Skeletal muscle cell (primary cell): ENCODE measurements at regions not wholly inside any gene's neighbourhood (a gene's known extent, or its start where the extent isn't known, plus 50 kb on each side); places are given as distances from the start of the nearest gene placed in this dataset.

ENCODE experiments used
- DNase-seq: peaks from one replicate; pipeline ENCODE4 v3.0.0-alpha.2; 2010; ENCODE audit warnings: low read depth
- H3K4me3 ChIP-seq: 2 replicates; pipeline ENCODE4 v1.5.1; 2011; ENCODE audit warnings: low read depth, mild to moderate bottlenecking, control low read depth, low read length, moderate library complexity

GRCh38 chr12:27907766-27908165 lies 64.8 kb downstream of the PTHLH start:
- DNase-seq, result no peak
- no peak overlapping the region for H3K4me3 ChIP-seq

DNA sequence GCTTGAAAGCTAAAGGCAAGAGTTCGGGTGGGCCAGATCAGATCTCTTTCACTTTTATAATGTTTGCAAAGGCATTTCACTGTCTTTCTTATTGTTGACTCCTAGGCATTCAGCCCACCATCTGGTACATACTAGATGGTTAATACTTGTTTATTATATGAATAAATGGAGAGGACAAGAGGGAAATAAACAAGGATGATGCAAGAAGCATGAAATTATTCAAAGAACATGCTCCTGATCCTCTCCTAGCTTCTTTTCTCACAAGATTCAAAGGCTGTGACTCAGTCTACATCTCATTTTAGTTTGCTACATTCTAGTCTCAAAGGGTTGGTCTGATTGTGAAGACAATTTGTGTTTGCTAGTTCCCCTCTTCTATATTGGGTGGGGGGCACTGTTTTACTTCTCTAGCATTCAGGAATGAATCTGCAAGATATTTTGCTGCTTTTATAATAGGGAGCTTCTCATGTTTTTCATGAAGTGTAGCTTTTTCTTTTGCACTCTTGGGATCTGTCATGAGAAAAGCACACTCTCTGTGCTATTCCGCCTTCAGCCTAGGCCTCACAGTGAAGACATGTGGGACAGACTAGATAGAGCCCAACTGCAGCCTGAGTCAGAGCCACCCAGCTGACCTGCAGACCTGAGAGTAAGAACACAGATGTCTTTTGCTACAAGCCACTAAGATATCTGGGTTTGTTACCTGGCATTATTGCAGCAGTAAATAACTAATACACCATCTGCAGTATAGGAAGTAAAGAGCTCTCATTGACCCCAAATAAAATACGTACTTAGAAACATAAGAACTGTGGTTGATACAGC lies 65.7 kb downstream of the PTHLH start:
- H3K4me3 ChIP-seq, result no peak overlapping the region
- DNase-seq, result no peak

- no peak overlapping the region for H3K4me3 ChIP-seq
Observed at GRCh38 chr12:27906127-27906500, 66.4 kb downstream of the PTHLH start.

DNA sequence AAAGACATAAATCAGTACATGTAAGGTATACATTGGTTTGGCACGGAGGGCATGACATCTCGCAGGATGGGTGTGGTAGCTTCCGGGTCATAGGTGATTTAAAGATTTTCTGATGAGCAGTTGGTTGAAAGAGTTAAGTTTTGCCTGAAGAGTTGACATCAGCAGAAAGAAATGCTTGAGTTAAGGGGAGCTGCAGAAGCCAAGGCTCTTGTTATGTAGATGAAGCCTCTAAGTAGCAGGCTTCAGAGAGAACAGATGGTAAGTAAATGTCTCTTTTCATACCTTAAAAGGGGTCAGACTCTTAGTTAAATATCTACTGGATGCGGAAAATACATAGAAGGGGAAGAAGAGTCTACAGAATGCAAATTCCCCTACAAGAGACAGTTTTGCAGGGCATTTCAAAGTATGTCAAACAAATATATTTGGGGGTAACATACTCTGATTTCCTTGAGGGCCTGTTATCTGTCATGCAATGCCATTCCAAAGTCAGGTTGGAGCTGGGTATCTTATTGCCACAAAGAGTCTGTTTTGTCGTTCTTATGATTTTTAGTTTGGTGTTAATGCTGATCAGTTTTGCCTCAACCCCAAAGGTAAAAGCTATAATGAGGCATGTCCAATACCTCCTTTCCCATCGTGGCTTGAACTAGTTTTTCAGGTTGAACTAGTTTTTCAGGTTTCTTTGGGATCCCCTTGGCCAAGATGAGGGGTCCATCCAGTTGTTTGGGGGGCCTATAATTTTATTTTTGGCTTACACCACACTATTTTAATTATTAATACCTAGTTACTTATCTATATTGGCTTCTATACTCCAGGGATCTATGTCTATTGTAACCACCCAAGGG lies 67.0 kb downstream of the PTHLH start:
- DNase-seq, result no peak
- H3K4me3 ChIP-seq, result no peak overlapping the region

More at GRCh38 chr12:27906127-27906500, 66.4 kb downstream of the PTHLH start:
- DNase-seq, result no peak

GRCh38 chr12:27902651-27903050 lies 69.9 kb downstream of the PTHLH start:
- DNase-seq, result no peak
- no peak overlapping the region for H3K4me3 ChIP-seq

DNA sequence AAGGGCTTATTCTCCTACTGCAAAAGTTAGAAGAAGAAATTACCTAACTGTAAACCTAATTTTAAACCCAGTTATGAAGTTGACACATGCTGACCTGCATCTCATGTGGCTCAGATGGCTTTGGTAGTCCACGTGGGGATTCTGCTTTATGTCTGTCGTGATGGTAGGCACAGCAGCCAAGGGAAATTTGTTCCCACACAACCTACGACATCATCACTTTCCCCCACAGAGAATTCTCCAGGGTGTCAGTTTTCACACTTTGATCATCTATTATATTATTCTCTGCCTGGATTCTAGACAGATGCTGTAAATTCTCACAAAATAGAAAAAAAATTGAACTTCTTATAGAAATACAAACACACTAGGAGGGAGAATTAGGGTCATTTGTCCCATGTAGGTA lies 70.6 kb downstream of the PTHLH start:
- peak; percentile 77 for DNase-seq
- no peak overlapping the region for H3K4me3 ChIP-seq

GRCh38 chr12:27900920-27901879 lies 71.3 kb downstream of the PTHLH start:
- DNase-seq, result no peak
- no peak overlapping the region for H3K4me3 ChIP-seq

GRCh38 chr12:27899151-27899661 lies 73.3 kb downstream of the PTHLH start:
- H3K4me3 ChIP-seq, result no peak overlapping the region
- DNase-seq, result peak; percentile 100

DNA sequence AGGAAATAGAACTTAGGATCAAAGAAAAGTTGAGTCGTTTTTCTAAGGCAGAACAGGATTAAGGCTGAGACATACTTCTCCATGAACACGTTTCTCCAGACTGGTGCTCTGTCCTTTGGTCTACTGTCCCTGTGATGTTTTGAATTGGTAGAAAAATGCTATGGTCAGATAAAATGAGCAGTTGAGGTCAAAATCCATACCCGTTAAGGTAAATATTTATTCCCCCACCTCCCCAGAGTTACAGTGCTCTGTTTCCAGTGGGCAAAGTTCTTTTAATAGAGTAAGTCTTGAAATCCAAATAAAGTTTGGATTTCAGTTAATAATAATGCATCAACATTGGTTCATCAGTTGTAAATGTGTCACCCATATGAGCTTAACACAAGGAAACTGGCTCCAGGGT lies 74.5 kb downstream of the PTHLH start:
- no peak for DNase-seq
- H3K4me3 ChIP-seq, result no peak overlapping the region

DNA sequence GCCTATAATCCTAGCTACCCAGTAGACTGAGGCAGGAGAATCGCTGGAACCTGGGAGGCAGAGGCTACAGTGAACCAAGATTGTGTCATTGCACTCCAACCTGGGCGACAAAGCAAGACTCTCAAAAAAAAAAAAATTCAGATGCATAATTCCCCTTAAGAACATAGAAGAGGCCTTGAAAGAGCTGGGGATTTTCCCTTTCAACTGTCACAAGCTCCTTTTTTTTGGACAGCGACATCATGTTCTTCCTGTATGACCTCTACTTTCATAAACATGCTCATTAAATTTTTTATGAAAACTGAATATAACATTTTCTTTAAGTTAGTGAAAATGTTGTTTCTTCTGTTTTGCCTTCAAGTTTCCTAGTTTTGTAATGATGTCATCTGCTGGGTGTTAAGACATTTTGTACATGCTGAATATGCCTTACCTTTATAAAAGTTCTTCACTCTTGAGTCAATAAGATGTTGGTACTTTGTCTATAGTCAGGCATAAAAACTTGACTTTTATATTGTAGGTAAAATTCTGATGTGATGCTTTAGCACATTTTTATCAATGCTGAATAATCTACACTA lies 76.0 kb downstream of the PTHLH start:
- DNase-seq, result no peak
- no peak overlapping the region for H3K4me3 ChIP-seq

DNA sequence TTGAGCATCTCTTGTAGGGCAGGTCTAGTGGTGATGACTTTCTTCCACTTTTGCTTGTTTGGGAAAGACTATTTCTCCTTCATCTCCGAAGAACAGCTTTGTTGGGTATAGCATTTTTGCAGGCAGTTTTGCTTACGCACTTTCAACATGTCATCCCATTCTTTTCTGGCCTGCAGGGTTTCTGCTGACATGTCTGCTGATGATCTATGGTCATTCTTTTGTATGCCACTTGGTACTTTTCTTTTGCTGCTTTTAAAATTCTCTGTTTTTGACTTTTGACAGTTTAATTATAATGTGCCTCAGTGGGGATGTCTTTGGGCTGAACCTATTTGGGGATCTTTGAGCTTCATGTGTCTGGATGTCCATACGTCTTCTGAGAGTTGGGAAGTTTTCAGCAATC lies 78.2 kb downstream of the PTHLH start:
- no peak for DNase-seq
- no peak overlapping the region for H3K4me3 ChIP-seq

DNA sequence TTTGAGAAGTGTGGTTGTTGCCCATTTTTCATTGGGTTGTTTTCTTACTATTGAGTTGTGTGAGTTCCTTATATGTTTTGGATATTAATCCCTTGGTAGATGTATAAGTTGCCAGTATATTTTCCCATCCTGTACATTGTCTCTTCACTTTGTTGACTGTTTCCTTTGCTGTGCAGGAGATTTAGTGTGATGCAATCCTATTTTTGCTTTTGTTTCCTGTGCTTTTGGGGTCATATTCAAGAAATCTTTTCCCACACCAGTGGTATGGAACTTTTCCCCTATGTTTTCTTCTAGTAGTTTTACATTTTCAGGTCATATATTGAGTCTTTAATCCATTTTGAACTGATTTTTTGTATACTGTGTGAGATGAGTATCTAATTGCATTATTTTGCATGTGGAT lies 92.8 kb downstream of the PTHLH start:
- H3K4me3 ChIP-seq, result no peak overlapping the region
- no peak for DNase-seq

DNA sequence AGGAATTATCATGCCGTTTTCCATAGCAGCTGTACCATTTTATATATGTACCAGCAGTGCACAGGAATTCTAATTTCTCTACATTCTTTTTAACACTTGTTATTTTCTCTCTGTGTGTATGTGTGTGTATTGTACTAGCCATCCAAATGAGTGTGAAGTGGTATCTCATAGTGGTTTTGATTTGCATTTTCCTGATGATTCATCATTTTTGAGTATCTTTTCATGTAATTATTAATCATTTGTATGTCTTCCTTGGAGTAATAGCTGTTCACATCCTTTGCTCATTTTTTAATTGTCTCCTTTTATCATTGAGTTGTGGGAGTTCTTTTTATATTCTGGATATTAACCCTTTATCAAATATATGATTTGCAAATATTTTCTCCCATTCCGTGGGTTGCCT lies 95.6 kb upstream of the MANSC4 start:
- no peak overlapping the region for H3K4me3 ChIP-seq
- DNase-seq, result no peak

DNA sequence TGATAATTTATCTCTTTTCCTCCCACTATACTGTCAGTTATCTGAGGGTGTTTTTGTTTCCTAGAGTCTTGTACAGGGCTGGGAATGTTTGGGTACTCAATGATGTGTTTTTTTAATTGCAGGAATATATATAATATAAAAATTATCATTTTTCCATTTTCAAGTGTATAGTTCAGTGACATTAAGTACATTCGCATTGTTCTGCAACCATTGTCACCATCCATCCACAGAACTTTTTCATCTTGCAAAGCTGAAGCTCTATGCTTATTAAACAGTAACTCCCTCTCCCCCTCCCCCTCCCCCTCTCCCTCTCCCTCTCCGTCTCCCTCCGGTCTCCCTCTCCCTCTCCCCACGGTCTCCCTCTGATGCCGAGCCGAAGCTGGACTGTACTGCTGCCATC lies 93.0 kb upstream of the MANSC4 start:
- no peak for DNase-seq
- H3K4me3 ChIP-seq, result no peak overlapping the region

DNA sequence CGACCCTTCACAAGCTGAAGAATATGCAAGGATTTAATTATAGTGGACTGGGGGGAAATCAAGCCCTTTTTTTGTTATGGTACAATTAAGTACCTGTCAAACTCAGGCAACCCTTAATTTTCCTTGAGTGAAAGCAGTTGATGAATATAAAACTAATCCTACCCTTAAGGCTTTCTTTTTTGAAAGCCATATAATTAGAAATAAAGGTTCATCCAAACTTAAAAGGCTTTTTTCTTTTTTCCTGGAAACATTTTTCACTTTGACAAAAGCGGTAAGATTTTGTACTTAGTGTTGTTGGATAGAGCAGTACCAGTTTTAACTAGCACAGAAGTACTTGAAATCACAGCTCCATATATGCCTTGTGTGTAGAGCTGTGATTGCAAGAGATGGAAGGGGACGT lies 91.9 kb upstream of the MANSC4 start:
- DNase-seq, result no peak
- no peak overlapping the region for H3K4me3 ChIP-seq

DNA sequence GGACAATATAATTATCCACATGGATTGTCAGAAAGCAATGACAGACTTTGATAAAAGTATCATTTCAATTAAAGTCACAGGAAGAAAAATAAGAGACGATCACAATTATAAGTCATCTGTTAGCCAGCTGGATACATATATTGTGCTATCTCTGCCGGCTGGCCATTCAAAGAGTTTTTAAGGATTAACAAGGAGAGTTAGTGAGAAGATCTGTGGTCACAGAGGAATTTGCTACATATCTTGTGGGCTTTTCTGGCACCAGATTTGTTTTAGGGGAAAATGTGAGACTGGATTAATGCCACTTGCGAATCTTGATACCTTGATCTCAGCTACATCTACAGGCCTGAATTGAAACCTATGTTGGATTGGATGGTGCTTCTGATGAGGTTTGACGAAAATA lies 90.9 kb upstream of the MANSC4 start:
- no peak overlapping the region for H3K4me3 ChIP-seq
- DNase-seq, result peak; percentile 65

- no peak for DNase-seq
- no peak overlapping the region for H3K4me3 ChIP-seq
Observed at GRCh38 chr12:27869567-27869966, 89.5 kb upstream of the MANSC4 start.

DNA sequence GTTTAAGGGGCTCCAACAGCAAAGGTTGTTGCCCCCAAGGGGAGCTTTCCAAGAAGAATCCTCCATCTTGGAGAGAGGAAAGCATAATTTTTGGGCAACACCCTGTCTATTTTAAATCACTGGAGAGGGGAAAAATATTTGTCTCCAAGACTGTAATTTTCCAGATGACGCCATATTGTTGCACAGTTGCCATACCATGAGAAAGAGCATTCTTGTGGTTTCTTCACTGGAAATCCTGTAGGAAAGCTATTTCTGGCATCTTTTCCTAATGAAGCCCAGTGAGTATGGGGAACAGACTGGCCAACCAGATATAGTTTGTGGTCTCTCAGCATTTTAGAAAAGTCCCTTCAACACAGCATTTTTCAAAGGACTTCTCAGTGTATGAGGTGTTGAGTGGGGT lies 88.1 kb upstream of the MANSC4 start:
- DNase-seq, result peak; percentile 94
- no peak overlapping the region for H3K4me3 ChIP-seq

DNA sequence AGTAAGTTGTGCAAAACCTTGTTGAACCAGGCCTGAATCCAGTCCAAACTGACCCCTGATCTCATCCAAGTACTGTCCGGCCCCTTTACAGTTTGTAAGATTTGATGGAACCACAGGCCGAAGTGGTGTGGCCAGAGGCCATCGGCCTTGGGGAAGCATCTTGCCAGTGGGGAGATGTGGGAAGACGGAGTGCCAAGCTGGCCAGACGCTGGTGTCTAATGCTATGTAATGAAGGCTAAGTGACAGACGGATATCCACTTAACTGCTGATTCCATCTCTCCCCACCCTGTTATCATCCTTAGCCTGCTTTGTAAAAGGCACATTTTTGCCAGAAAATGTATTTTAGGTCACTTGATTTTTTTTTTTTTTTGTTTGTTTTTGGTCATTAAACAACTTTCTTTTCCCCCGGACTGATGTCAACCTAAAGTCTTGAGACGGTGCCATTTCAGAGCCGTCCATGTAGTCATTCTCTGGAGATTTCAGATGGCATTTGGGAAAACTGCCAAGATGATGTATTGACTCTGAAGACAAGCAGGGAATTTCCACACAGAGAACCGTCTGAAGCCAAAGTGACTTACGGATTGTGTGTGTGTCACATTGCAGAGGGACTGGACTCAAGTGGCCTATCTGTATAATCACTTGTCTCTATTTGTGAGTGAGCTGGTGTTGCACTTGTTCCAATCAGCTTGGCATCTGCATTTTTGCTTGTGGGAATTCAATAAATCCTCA lies 86.5 kb upstream of the MANSC4 start:
- H3K4me3 ChIP-seq, result no peak overlapping the region
- peak; percentile 33 for DNase-seq
